Ectodermal cell (in vitro differentiated cells): ENCODE measurements at regions not wholly inside any gene's neighbourhood (a gene's known extent, or its start where the extent isn't known, plus 50 kb on each side); places are given as distances from the start of the nearest gene placed in this dataset.

ENCODE experiments used
- H3K27ac ChIP-seq: 2 replicates; pipeline ENCODE4 v1.7.0; 2013; ENCODE audit warnings: mild to moderate bottlenecking, low read depth, low read length; ENCODE audit not compliant: insufficient read depth, poor library complexity, severe bottlenecking
- H3K27me3 ChIP-seq: 2 replicates; pipeline ENCODE4 v1.7.0; 2013; ENCODE audit warnings: mild to moderate bottlenecking, low read length; ENCODE audit not compliant: insufficient read depth, control insufficient read depth, poor library complexity, severe bottlenecking
- H3K36me3 ChIP-seq: one replicate; pipeline ENCODE4 v1.7.0; 2013; ENCODE audit warnings: low read length; ENCODE audit not compliant: control insufficient read depth, insufficient read depth
- H3K4me1 ChIP-seq: one replicate; pipeline ENCODE4 v1.7.0; 2013; ENCODE audit warnings: low read length; ENCODE audit not compliant: control insufficient read depth, insufficient read depth
- H3K4me3 ChIP-seq: 2 replicates; pipeline ENCODE4 v1.7.0; 2013; ENCODE audit warnings: low read depth, low read length, control low read depth; ENCODE audit not compliant: insufficient read depth
- H3K9me3 ChIP-seq: 2 replicates; pipeline ENCODE4 v1.7.0; 2013; ENCODE audit warnings: mild to moderate bottlenecking, low read length, moderate library complexity; ENCODE audit not compliant: control insufficient read depth
- WGBS, 2 experiments: methylation state at CpG; one replicate each; pipeline ENCODE4 v1.1.7; 2013; ENCODE audit warnings: missing lambda C conversion rate in 2 of 2; 5-methylcytosine and 5-hydroxymethylcytosine counted together

DNA sequence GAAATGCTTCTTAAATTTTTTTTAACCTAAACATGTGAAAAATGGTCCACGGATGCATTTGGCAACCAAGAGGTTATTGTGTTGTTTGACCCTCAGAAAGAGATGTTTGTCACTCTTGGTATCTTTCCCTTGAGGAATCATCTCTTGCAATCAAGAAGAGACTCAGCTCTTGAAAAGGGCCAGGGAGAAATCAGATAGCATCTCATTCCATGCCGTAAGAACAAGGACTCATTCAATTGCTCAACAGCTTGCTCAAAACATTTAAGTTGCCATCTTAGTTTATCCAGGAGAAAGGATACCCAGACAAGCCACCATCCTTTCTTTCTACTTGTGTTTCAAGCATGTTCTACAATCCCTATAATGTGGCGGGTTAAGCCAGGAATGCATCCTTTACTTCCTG is 209.5 kb upstream of the LNX1 start:
- no peaks in the 10 kb centered on the region for H3K36me3 ChIP-seq
- H3K4me3 ChIP-seq: no peak overlapping the region
- H3K9me3 ChIP-seq: no peaks in the 10 kb centered on the region
- H3K27me3 ChIP-seq: no peaks in the 10 kb centered on the region
- no peak overlapping the region for H3K27ac ChIP-seq
- no peaks in the 10 kb centered on the region for H3K4me1 ChIP-seq
- 95 to 97% methylated on average over 3 of the region's 3 CpGs for WGBS, 2 experiments

DNA sequence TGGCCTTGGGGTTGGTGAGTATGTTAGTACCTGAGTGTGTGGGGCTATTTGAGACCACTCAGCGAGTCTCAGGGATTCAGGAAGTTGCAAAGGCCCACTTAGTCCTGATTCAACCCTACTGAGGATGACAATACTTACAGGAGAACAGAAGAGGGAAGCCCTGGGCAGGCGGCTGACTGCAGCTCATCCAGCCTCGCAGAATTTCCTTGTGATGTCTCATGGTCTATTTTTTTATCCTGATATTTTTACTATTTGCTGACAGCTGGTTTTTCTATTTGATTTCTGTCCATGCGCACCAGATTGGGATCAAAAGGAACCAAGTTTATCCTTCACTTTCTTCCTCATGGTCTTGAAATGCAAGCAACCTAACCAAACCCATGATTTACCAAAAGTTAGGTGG is 201.8 kb upstream of the LNX1 start:
- no peaks in the 10 kb centered on the region for H3K4me1 ChIP-seq
- no peak overlapping the region for H3K4me3 ChIP-seq
- no peaks in the 10 kb centered on the region for H3K27me3 ChIP-seq
- H3K9me3 ChIP-seq: no peaks in the 10 kb centered on the region
- 88 to 94% methylated on average over 4 of the region's 4 CpGs for WGBS, 2 experiments
- no peak overlapping the region for H3K27ac ChIP-seq
- H3K36me3 ChIP-seq: no peaks in the 10 kb centered on the region

DNA sequence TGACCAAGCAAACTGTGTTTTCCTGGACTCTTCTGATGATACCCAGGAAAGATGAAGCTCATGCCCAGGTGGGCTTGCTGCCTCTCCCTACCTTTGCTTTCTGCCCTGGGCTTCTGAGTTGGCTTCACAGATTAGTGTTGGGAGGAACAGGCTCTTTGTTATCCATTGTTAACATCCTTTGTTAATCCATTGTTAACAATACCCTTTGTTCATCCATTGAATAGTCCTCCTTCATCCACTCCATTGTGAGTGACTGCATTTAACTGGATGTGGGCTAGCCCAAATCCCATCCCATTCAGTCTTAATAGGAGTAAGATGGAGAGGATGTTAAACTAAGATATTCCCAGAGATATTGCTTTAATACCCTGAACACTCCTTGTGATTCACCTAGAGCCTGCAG is 199.0 kb upstream of the LNX1 start:
- Histone ChIP-seq H3K9me3 (no peaks in the 10 kb centered on the region), H3K27ac (no peak overlapping the region), H3K36me3 (no peaks in the 10 kb centered on the region), H3K27me3 (no peaks in the 10 kb centered on the region), H3K4me1 (no peaks in the 10 kb centered on the region), H3K4me3 (no peak overlapping the region)

DNA sequence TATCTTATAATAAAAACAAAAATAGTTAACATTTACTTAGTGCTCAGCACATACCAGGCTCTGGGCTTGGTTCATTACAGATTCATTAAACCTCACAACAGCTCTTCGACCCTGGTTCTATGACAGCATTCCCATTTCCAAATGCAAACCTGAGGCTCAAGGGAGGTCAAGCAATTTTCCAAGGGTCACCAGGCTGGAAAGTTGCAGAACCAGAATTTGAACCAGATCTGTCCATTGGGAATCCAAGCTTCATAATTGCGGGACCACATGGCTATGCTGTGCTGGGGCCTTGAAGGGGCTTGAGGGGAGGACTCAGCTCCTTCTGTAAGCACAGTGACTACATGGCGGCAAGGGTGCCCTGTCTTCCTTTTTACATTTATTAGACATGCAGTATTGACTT is 197.3 kb upstream of the LNX1 start:
- WGBS, 2 experiments: 95 to 96% methylated on average over 3 of the region's 3 CpGs
- H3K4me1 ChIP-seq: no peaks in the 10 kb centered on the region
- H3K9me3 ChIP-seq: no peaks in the 10 kb centered on the region
- H3K27me3 ChIP-seq: no peaks in the 10 kb centered on the region
- H3K36me3 ChIP-seq: no peaks in the 10 kb centered on the region
- H3K27ac ChIP-seq: no peak overlapping the region
- H3K4me3 ChIP-seq: no peak overlapping the region

DNA sequence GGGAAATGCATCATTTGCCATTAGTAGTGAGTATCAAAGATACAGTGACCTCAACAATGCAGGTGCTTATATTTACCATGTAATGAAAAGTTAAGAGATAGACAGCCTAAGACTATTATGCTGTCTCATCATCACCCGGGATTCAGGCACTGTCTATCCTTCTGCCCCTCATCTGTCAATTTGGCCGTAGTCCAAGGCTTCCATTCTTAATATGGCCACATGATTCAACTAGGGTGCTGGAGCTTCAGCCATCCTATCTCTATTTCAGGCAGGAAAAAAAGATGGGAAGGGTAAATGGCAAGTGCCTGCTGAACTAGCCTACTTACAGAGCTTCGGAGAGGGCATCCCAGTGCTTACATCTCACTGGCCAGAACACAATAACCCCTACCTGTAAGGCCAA is 196.7 kb upstream of the LNX1 start:
- Histone ChIP-seq H3K36me3 (no peaks in the 10 kb centered on the region), H3K9me3 (no peaks in the 10 kb centered on the region), H3K4me3 (no peak overlapping the region), H3K27ac (no peak overlapping the region), H3K4me1 (no peaks in the 10 kb centered on the region), H3K27me3 (no peaks in the 10 kb centered on the region)
- WGBS, 2 experiments: 87 to 100% methylated on average over 3 of the region's 3 CpGs

DNA sequence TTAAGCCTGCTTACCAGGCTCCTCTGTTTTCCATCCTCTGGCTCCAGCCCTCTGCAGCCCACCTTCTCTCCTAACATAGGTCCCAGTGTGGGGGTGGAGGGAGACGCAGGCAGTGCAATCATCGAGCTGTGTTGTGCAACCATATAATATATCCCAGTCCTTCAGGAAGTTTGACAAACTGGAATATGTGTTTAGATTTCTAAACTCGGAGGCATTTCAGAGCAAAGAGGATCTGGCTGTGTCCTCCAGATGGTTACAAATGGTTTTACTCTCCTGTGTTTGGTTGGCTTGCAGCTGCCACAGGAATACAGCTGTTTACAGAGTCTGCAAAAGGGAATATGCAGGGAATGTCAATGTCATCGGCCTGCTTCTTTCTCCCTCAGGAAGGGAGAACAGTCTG is 195.3 kb upstream of the LNX1 start:
- Histone ChIP-seq H3K27me3 (no peaks in the 10 kb centered on the region), H3K4me3 (no peak overlapping the region), H3K9me3 (no peaks in the 10 kb centered on the region), H3K27ac (no peak overlapping the region), H3K4me1 (no peaks in the 10 kb centered on the region), H3K36me3 (no peaks in the 10 kb centered on the region)
- 92 to 93% methylated on average over 2 to 4 of the region's 4 CpGs for WGBS, 2 experiments

DNA sequence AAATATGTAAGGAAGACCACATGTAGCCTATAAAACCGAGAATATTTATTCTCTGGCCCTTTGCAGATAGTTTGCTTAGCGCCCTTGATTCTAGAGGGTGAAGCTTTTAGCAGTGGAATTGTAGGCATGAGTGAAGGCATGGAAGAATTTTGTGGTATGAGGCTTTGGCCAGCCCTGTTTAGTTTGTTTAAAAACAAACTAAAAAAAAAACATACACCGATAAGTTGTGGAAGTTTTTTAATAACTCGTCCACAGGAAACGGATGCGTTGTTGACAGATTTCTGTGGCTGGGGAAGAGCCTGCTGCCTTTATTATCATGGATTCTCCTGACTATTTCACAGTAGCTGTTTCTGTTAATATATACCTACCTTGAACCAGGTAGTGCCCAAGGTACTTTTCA is 194.7 kb upstream of the LNX1 start:
- no peaks in the 10 kb centered on the region for H3K4me1 ChIP-seq
- no peaks in the 10 kb centered on the region for H3K27me3 ChIP-seq
- no peaks in the 10 kb centered on the region for H3K9me3 ChIP-seq
- 95 to 96% methylated on average over 6 of the region's 6 CpGs for WGBS, 2 experiments
- no peak overlapping the region for H3K4me3 ChIP-seq
- no peak overlapping the region for H3K27ac ChIP-seq
- no peaks in the 10 kb centered on the region for H3K36me3 ChIP-seq

DNA sequence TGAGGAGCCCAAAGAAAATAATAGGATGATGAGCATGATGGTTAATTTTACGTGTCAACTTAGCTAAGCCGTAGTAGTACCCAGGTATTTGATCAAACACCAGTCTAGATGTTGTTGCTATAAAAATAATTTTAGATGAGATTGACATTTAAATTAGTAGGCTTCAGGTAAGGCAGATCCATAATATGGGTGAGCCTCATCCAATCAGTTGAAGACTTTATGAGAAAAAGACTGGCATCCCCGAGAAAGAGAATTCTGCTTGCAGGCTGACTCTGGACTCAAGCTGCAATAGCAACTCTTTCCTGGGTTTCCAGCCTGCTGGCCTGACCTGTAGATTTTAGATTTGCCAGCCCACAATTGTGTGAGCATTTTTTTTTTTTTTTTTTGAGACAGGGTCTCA is 192.8 kb upstream of the LNX1 start:
- H3K9me3 ChIP-seq: no peaks in the 10 kb centered on the region
- 94 to 96% methylated on average over 3 of the region's 3 CpGs for WGBS, 2 experiments
- no peaks in the 10 kb centered on the region for H3K27me3 ChIP-seq
- no peak overlapping the region for H3K4me3 ChIP-seq
- no peak overlapping the region for H3K27ac ChIP-seq
- H3K36me3 ChIP-seq: no peaks in the 10 kb centered on the region
- H3K4me1 ChIP-seq: no peaks in the 10 kb centered on the region

DNA sequence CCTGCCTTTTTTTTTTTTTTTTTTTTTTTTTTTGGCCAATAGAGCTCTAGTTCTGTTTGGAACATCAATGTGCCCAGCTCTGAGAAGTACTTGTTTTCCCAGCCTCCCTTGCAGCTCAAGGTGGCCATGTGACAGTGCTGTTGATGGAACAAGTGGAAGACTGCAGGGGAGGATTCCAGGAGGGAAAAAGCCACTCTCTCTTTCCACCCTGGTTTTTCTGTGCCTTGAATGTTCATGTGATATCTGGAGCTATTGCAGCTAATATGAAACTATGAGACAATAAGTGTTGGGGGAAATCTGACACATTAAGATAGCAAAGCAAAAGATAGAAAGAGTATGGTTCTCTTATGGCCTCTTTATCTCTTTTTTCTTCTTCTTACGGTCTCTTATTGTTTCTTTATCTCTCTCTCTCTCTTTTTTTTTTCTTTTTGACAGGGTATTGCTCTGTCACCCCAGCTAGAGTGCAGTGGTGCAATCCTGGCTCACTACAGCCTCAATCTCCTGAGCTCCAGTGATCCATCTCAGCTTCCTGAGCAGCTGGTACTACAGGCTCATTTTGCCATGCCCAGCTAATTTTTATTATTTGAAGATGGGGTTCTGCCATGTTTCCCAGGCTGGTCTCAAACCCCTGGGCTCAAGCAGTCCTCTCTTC is 192.0 kb upstream of the LNX1 start:
- Histone ChIP-seq H3K36me3 (no peaks in the 10 kb centered on the region), H3K4me1 (no peaks in the 10 kb centered on the region), H3K27ac (no peak overlapping the region), H3K4me3 (no peak overlapping the region), H3K9me3 (no peaks in the 10 kb centered on the region), H3K27me3 (no peaks in the 10 kb centered on the region)
- WGBS, 2 experiments: 20 to 53% methylated on average over 1 of the region's 1 CpG

DNA sequence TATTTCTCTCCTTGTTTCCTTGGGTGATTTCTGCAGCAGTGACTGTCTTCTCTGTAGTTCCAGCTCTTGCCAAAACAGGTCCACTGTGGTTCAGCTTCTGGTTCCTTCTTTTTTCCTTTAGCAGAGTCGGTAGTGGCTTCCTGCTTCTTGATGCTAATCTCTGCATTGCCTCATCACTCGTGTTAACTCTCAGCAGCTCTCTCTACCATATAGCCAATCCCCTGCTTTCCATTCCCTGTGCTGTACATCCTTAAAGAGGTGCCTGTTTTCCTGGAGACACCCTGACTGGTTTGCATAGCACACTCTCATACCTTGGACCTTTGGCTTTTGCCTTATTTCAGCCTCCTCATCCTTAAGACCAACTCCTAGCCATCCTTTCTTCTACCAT is 191.2 kb upstream of the LNX1 start:
- H3K9me3 ChIP-seq: no peaks in the 10 kb centered on the region
- no peak overlapping the region for H3K27ac ChIP-seq
- WGBS, 2 experiments: 81 to 85% methylated on average over 2 of the region's 2 CpGs
- H3K27me3 ChIP-seq: no peaks in the 10 kb centered on the region
- no peaks in the 10 kb centered on the region for H3K4me1 ChIP-seq
- H3K36me3 ChIP-seq: no peaks in the 10 kb centered on the region
- no peak overlapping the region for H3K4me3 ChIP-seq
